Kidney tubule cell (primary cell): ENCODE measurements at regions not wholly inside any gene's neighbourhood (a gene's known extent, or its start where the extent isn't known, plus 50 kb on each side); places are given as distances from the start of the nearest gene placed in this dataset.

ENCODE experiments used
- DNase-seq: peaks from one replicate; pipeline ENCODE4 v3.0.0-alpha.2; 2018; ENCODE audit warnings: low spot score

DNA sequence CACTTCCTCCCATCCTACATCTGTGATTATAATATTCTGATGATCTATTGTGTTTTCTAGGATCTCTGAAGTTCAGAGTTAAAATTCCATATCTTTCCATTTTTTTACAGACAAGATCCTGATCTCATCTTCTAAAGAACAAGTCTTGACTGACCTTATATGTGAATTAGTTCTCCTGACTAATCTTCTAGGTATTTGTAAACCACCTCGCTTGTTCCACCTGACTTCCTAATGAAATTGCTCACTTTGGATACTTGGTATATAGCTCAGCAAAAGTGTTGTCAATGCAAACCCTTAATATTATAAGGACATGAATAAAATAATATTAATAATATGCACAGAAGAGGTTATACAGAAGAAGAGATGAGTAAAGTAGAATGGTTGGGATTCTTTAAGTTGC, 68.2 kb upstream of the NR4A3 start:
- DNase-seq, result peak; percentile 90

DNA sequence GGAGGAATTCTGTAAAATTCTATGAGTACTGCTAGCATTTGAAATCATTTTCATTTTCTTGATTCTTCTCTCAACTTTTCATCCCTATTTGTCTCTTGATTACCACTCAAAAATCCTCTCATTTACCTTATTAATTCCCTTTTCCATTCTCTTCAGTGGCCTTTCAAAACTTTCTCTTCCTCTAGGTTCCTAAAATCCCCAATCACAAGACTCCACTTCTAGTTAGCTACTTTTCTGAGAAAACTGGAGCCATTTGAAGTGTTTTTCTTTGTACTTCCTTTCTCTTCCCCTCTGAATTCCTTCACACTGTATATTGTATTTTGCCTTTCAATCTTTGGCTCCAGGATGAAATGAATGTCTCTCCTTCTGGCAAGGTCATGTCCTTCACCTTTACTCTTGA, 61.3 kb upstream of the NR4A3 start:
- DNase-seq, result no peak

DNA sequence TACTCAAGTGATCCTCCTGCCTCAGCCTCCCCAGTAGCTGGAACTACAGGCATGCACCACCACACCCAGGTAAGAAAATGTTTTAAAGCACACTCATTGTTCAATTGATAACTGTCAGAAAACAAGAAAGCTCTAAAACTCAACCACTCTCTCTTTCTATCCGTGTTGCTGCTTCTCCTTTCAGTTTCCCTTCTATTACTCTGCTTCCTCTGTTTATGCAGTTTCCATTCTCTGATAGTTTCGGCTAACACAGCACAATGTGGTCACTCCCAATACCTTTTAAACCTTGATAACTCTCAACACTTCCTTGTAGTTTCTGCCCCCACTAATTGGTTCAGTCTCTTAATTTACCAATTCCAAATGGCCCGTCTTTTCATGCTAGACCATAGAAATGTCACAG, 59.2 kb upstream of the NR4A3 start:
- DNase-seq, result no peak
